GM23248 (cell line): ENCODE measurements at regions not wholly inside any gene's neighbourhood (a gene's known extent, or its start where the extent isn't known, plus 50 kb on each side); places are given as distances from the start of the nearest gene placed in this dataset.

Experiments used
- EZH2 ChIP-seq: fragments of 200-600 bp; sonication (generic); IDR thresholded peaks from 2 replicates; pipeline ENCODE4 v1.6.1; 2018; ENCODE audit warnings: antibody characterized with exemption, mild to moderate bottlenecking; ENCODE audit not compliant: insufficient read depth, poor library complexity, severe bottlenecking
- EZH2phosphoT487 ChIP-seq: fragments of 200-600 bp; sonication (generic); IDR thresholded peaks from 2 replicates; pipeline ENCODE4 v1.6.1; 2018; ENCODE audit warnings: antibody characterized with exemption, moderate library complexity, mild to moderate bottlenecking, low read depth; ENCODE audit not compliant: insufficient read depth

- TF ChIP-seq EZH2phosphoT487 (no peak), EZH2 (no peak)
Measured at GRCh38 chr9:1460143-1460769, 410.1 kb downstream of the DMRT2 start.
